HG02970 (cell line): ENCODE measurements at regions not wholly inside any gene's neighbourhood (a gene's known extent, or its start where the extent isn't known, plus 50 kb on each side); places are given as distances from the start of the nearest gene placed in this dataset.

Experiments used
- ATAC-seq: cut with Tn5 transposase; IDR thresholded peaks from one replicate; pipeline ENCODE4 v1.9.1; 2021; ENCODE audit warnings: mild to moderate bottlenecking, moderate library complexity, moderate number of reproducible peaks; ENCODE audit not compliant: unreplicated experiment, low FRiP score

- no peak for ATAC-seq
Observed at GRCh38 chr6:21506126-21506525, 87.4 kb upstream of the SOX4 start.

GRCh38 chr6:21507811-21508210, 85.7 kb upstream of the SOX4 start:
- no peak for ATAC-seq

- ATAC-seq = no peak
Observed at GRCh38 chr6:21508753-21509152, 84.8 kb upstream of the SOX4 start.

- no peak for ATAC-seq
Observed at GRCh38 chr6:21511891-21512550, 81.5 kb upstream of the SOX4 start.

GRCh38 chr6:21514288-21514687, 79.3 kb upstream of the SOX4 start:
- no peak for ATAC-seq

- ATAC-seq = no peak
Observed at GRCh38 chr6:21518317-21518716, 75.2 kb upstream of the SOX4 start.

- no peak for ATAC-seq
Observed at GRCh38 chr6:21519642-21520041, 73.9 kb upstream of the SOX4 start.

- no peak for ATAC-seq
Observed at GRCh38 chr6:21521276-21521675, 72.3 kb upstream of the SOX4 start.

GRCh38 chr6:21522143-21522747, 71.3 kb upstream of the SOX4 start:
- no peak for ATAC-seq

GRCh38 chr6:21522797-21523456, 70.6 kb upstream of the SOX4 start:
- ATAC-seq = no peak

- ATAC-seq = no peak
Observed at GRCh38 chr6:21523652-21524051, 69.9 kb upstream of the SOX4 start.

GRCh38 chr6:21524201-21524600, 69.3 kb upstream of the SOX4 start:
- no peak for ATAC-seq

- no peak for ATAC-seq
Observed at GRCh38 chr6:21526974-21527373, 66.6 kb upstream of the SOX4 start.

- ATAC-seq = no peak
Observed at GRCh38 chr6:21527731-21528130, 65.8 kb upstream of the SOX4 start.

GRCh38 chr6:21529431-21529830, 64.1 kb upstream of the SOX4 start:
- no peak for ATAC-seq

- no peak for ATAC-seq
Observed at GRCh38 chr6:21531393-21531792, 62.2 kb upstream of the SOX4 start.

- no peak for ATAC-seq
Observed at GRCh38 chr6:21533678-21534077, 59.9 kb upstream of the SOX4 start.

- ATAC-seq = no peak
Observed at GRCh38 chr6:21536280-21536766, 57.2 kb upstream of the SOX4 start.

GRCh38 chr6:21537637-21538036, 55.9 kb upstream of the SOX4 start:
- ATAC-seq = no peak

- ATAC-seq = no peak
Observed at GRCh38 chr6:21538186-21538798, 55.3 kb upstream of the SOX4 start.

- ATAC-seq = no peak
Observed at GRCh38 chr6:21539621-21540100, 53.9 kb upstream of the SOX4 start.
